Lung (tissue), 11 donors: ENCODE measurements at regions not wholly inside any gene's neighbourhood (a gene's known extent, or its start where the extent isn't known, plus 50 kb on each side); places are given as distances from the start of the nearest gene placed in this dataset.
A peak's percentile ranks its signal among the peaks of the same experiment; 100 is the strongest.

Experiments used
- ATAC-seq: fragments of 200-7000 bp; cut with Tn5 transposase; one replicate; pipeline ENCODE4 v1.9.1; 2020; ENCODE audit warnings: moderate number of reproducible peaks; ENCODE audit not compliant: insufficient read depth, low FRiP score
- DNase-seq, 3 donors: peaks; one replicate each; pipeline ENCODE4 v3.0.0-alpha.2; 2013 to 2017
- H3K27ac ChIP-seq, 2 donors: one replicate each; pipeline ENCODE4 v1.5.1; 2013; ENCODE audit warnings: mild to moderate bottlenecking in 2 of 2, moderate library complexity in 2 of 2, control low read depth in 1 of 2, inconsistent platforms in 1 of 2, low read depth in 1 of 2, low read length in 1 of 2
- H3K27me3 ChIP-seq, 3 donors: one replicate each; pipeline ENCODE4 v1.5.1; 2013; ENCODE audit warnings: low read length in 2 of 3; ENCODE audit not compliant: control insufficient read depth in 3 of 3, insufficient read depth in 3 of 3
- H3K36me3 ChIP-seq, 4 donors: one replicate each; pipeline ENCODE4 v1.5.1; 2013; ENCODE audit warnings: low read length in 4 of 4, mild to moderate bottlenecking in 1 of 4, moderate library complexity in 1 of 4; ENCODE audit not compliant: control insufficient read depth in 4 of 4, insufficient read depth in 4 of 4
- H3K4me1 ChIP-seq, 5 donors: one replicate each; pipeline ENCODE4 v1.5.1; 2013; ENCODE audit warnings: low read length in 5 of 5, mild to moderate bottlenecking in 2 of 5, moderate library complexity in 1 of 5; ENCODE audit not compliant: control insufficient read depth in 5 of 5, insufficient read depth in 5 of 5
- H3K4me3 ChIP-seq: one replicate; pipeline ENCODE4 v1.5.1; 2013; ENCODE audit warnings: mild to moderate bottlenecking, control low read depth, moderate library complexity
- H3K9ac ChIP-seq, 2 donors: one replicate each; pipeline ENCODE4 v1.5.1; 2013; ENCODE audit warnings: low read length in 2 of 2, control low read depth in 1 of 2; ENCODE audit not compliant: insufficient read depth in 1 of 2
- H3K9me3 ChIP-seq, 4 donors: one replicate each; pipeline ENCODE4 v1.5.1; 2013; ENCODE audit warnings: low read length in 3 of 4, mild to moderate bottlenecking in 1 of 4, moderate library complexity in 1 of 4; ENCODE audit not compliant: control insufficient read depth in 4 of 4, insufficient read depth in 3 of 4
- CTCF ChIP-seq: IDR thresholded peaks from 2 replicates; pipeline ENCODE4 v1.5.1; 2012; ENCODE audit warnings: mild to moderate bottlenecking; ENCODE audit errors: control extremely low read depth, extremely low read depth
- WGBS, 2 donors: extraction: QIAGEN DNeasy Blood & Tissue Kit; methylation state at CpG; one replicate each; pipeline ENCODE4 v1.1.7; 2013; 5-methylcytosine and 5-hydroxymethylcytosine counted together
- donor health status: control.
- donor health status: control.
- donor health status: Bipolar disorder and iron deficiency.
- donor health status: healthy.
- donor health status: DM: yes; HTN: yes; CAD: no.

GRCh38 chr6:67336014-67336413 lies 1299.1 kb upstream of the ADGRB3 start:
- Histone ChIP-seq H3K9me3 (no peaks in the 10 kb centered on the region), H3K27ac (no peak overlapping the region), H3K36me3 (no peaks in the 10 kb centered on the region), H3K4me3 (no peak overlapping the region), H3K4me1 (no peaks in the 10 kb centered on the region), H3K9ac (no peak overlapping the region), H3K27me3 (no peaks in the 10 kb centered on the region)
- 71 to 75% methylated on average over 3 of the region's 3 CpGs for WGBS, 2 donors
- DNase-seq: no peak
- no peak for ATAC-seq
- no peak for TF ChIP-seq CTCF

GRCh38 chr6:67331304-67331703 lies 1303.8 kb upstream of the ADGRB3 start:
- no peaks in the 10 kb centered on the region for H3K36me3 ChIP-seq
- no peaks in the 10 kb centered on the region for H3K9me3 ChIP-seq
- no peak for ATAC-seq
- no peaks in the 10 kb centered on the region for H3K4me1 ChIP-seq
- no peak overlapping the region for H3K4me3 ChIP-seq
- no peaks in the 10 kb centered on the region for H3K27me3 ChIP-seq
- DNase-seq: peak in 2 of 3 donors; percentile 35 to 62
- H3K9ac ChIP-seq: no peak overlapping the region
- H3K27ac ChIP-seq: no peak overlapping the region
- TF ChIP-seq CTCF: no peak

GRCh38 chr6:67328269-67328668 lies 1306.8 kb upstream of the ADGRB3 start:
- H3K36me3 ChIP-seq: no peaks in the 10 kb centered on the region
- TF ChIP-seq CTCF: no peak
- 68 to 71% methylated on average over 2 of the region's 2 CpGs for WGBS, 2 donors
- H3K4me3 ChIP-seq: no peak overlapping the region
- no peaks in the 10 kb centered on the region for H3K27me3 ChIP-seq
- DNase-seq (no peak), ATAC-seq (no peak)
- no peak overlapping the region for H3K27ac ChIP-seq
- H3K9ac ChIP-seq: no peak overlapping the region
- H3K9me3 ChIP-seq: no peaks in the 10 kb centered on the region
- H3K4me1 ChIP-seq: no peaks in the 10 kb centered on the region

- WGBS, 2 donors: 81 to 84% methylated on average over 12 of the region's 12 CpGs
- Histone ChIP-seq H3K4me3 (no peak overlapping the region), H3K9me3 (no peaks in the 10 kb centered on the region), H3K27ac (no peak overlapping the region), H3K4me1 (no peaks in the 10 kb centered on the region), H3K27me3 (peaks cover 0 to 3% (median 0%) of the 10 kb centered on the region in 3 donors), H3K36me3 (no peaks in the 10 kb centered on the region), H3K9ac (no peak overlapping the region)
- no peak for TF ChIP-seq CTCF
- DNase-seq: no peak
- no peak for ATAC-seq
Measured at GRCh38 chr6:67300430-67301040, 1334.5 kb upstream of the ADGRB3 start.
